ENCODE measurements at regions not wholly inside any gene's neighbourhood (a gene's known extent, or its start where the extent isn't known, plus 50 kb on each side); places are given as distances from the start of the nearest gene placed in this dataset.

DNA sequence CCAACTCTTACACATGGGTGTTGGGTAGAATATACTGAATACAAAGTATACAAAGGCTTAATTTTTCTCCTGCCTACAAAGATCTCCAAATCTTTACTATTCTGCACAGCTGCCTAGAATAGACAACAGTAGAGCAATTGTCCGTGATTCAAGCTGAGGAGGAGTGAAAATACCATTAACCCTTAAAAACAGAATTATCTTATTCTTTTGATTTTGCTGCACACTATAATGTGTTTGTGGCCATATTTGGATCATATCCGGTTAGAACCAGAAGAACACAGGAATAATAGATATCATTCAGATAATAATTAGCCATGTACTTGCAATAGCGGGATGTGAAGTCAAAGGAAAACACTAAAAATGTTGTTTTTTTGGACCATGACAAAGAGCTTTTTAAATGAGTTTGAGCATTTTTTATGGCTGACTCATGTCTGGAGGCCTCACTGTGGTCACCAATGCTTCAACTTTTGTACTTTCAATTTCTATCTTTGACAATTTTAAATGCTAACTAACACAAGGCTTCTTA is 197.6 kb upstream of the FOXD3 start:
- no peak for DNase-seq

DNA sequence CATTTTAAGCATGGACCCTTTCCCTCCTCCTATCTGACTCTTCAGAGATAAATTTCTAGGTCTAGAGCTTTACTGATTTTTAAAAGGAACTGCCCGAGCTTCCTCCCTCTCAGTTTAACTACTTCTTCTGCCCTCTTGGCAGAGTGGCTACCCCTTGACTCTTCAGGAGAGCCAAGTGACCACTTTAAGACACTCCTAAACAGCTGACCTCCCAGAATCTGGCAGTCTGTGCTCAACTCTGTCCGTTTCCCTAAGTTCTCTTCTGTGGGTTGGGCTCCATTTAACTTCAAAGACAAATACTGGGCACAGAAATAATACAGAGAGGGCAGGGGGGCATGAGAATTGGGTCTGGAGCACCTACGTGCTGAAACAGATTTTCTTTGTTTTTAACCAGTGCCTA is 196.3 kb upstream of the FOXD3 start:
- no peak for DNase-seq

DNA sequence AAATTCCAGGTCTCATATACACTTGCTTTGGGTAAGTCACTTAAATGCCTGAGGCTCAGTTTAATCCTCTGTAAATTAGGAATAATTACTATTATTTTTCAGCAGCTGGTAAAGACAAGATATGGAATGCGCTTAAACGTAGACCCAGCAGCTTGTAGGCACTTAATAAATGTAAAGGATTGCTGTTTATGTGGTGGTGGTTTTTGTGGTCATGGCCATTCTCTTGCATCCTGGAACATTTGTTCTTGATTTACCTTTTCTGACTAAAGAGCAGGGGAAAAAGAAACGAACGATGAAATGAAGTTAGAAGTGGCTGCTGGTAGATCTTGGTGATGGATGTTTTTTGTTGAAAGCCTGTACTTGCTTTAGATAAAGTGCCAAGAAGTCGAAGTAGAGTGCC is 195.0 kb upstream of the FOXD3 start:
- no peak for DNase-seq

DNA sequence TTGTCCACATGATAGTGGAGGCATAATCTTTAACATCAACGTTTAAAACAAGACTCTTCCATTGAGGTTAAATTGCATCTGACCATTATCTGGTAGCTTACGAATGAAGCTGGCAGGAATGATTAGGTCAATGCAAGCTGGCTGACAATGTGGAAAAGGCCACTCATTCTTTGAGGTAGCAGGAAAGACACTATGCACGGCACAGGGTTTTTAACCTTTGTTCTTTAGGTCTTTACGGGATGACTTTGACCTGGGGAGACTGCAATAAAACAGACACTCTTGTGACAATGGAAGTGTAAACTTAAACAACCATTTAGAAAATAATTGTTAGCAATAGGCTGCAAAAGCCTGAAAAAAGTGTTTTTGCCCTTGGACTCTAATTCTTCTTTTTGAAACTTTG is 193.8 kb upstream of the FOXD3 start:
- no peak for DNase-seq

DNA sequence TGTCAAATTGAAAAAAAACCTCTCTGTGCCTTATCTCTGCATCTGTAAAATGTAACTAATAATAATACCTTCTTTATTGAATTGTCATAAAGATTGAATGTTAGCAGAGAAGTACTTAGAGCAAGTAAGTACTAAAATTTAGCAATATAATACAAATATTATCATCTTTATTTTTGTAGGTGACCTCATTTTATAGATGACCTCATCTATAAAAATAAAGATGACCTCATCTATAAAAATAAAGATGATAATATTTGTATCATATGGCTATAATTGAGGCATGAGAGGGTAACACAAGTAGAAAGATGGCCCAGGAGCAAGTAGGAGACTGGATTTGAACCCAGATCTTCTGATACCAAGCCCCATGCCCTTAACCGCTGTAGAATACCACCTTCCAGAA is 193.2 kb upstream of the FOXD3 start:
- DNase-seq: no peak

DNA sequence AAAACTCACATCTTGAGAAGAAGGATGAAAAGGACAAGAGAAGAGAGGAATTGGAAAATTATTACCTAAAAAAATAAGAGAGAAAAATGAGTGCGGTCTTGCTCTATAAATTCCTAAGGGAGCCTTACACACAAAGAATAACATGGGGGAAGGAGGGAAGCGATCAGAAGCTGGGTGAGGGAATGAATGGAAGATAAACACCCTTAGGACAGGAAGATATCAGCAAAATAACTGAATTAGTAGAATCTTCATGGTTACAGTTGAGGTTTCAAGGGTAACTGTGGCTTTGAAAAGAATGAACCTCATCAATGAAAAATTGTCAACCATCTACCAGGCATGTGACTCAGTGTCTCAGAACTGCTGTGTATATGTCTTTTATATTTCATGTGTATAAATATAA is 192.5 kb upstream of the FOXD3 start:
- no peak for DNase-seq

DNA sequence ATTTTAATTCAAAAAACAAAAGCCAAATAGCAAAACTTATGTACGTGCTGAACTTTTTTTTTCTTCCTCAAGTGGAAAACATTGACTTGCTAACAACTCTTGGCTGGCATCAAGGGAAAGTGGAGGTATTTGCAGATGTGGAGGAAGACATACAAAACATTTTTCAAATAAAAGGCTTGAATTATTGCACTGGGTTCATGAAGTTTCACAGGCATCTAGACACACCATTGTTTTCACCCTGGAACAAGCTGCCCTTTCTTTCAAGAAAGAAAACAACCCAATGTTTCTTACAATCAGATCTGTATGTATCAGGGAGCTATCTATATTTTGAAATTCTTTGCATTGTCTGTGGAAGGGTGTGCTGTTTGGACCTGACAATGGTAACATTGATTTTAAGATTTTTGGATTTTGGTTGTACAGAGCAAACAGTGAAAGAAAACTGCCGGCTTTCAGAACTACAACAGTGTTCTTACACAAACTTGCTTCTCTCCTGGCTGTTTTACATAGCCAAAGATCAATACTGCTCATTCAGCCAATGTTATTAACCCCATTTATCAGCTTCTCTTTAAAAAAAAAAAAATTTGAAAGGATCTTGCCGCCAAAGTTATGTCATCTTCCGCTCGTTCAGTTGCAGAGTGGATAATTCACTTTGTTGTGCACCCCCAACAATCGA is 187.7 kb upstream of the FOXD3 start:
- DNase-seq: no peak

DNA sequence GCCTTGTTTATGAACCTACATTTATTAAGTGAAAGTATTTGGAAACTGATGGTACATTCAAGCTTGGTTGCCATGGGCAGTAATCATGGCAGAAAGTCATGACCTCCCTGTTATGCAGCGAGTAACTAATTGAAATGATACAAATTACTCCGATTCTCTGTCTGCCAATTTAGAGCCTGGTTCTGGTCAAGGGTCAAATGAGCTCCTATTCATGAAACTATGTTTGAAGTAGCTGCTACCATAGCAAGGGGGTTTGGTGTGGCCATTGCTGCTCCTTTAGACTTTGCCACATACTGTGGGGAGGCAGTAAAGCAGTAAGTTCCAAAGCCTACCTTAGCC is 187.2 kb upstream of the FOXD3 start:
- no peak for DNase-seq

DNA sequence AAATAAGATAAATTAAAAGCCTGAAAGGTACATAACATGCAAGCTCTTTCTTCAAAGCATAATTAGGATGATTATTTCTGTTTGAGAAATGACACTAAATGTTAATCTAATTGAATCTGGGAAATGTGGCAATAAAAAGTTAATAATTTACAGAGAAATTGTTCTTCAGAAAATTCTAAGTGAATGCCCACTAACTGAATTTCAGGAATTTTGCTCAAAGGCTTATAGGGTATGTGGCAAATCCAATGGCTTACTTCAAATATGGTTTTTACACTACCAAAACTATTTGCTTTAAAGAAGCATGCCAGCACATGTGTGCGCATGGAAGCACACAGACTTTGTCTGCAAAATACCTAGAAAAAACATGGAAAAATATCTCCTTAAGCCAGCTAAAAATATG is 186.6 kb upstream of the FOXD3 start:
- no peak for DNase-seq

DNA sequence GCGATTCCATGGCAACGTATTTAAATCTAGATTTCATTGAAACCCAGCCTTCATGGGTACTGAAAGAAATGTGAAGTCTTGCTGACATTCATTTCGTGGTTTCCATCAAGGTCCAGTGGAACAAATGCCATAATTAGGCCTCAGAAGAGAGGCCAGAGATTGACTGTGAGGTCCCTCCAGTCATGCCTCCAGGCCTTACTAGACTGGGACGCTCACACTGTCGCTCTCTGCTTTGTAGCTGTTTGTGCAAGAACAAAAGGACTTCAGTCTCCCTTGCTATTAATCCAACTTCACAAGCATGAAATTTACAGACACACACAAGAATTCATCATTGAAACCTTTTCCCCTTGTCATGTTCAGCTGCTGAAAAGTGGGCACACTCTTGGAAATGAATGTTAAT is 180.4 kb upstream of the FOXD3 start:
- DNase-seq: no peak

DNA sequence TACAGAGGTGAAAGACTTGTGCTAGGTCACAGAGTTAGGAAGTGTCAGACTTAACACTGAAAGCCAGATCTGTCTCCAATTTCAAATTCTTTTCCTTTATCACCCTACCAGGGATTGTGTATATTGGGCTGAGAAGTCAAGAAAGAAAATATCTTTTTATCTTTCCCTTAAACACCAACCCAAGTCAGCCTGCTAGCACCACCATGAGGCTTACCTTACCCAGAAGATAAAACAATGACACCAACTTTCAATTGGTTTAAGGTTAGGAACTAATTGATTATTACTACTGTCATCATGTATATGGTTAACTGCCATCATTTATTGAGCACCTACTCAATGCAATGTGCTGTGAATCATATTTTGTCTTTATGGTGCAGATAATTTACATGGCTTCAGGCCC is 178.9 kb upstream of the FOXD3 start:
- DNase-seq: no peak

DNA sequence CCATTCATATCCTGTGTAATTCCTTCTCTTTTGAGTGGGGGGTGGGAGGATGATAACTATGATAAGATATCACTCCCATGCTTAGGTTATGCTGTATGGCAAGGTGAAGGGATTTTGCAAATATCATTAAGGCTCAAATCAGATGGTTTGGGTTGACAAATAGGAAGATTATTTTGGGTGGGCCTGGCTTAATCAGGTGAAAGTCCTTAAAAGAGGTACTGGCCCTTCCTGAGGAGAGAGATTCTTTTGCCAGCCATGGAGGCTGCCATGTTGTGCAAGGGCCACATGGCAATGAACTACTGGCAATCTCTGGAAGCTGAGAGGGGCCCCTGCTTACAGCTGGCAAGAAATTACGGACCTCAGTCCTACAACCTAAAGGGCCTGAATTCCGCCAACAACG is 174.6 kb upstream of the FOXD3 start:
- no peak for DNase-seq

DNA sequence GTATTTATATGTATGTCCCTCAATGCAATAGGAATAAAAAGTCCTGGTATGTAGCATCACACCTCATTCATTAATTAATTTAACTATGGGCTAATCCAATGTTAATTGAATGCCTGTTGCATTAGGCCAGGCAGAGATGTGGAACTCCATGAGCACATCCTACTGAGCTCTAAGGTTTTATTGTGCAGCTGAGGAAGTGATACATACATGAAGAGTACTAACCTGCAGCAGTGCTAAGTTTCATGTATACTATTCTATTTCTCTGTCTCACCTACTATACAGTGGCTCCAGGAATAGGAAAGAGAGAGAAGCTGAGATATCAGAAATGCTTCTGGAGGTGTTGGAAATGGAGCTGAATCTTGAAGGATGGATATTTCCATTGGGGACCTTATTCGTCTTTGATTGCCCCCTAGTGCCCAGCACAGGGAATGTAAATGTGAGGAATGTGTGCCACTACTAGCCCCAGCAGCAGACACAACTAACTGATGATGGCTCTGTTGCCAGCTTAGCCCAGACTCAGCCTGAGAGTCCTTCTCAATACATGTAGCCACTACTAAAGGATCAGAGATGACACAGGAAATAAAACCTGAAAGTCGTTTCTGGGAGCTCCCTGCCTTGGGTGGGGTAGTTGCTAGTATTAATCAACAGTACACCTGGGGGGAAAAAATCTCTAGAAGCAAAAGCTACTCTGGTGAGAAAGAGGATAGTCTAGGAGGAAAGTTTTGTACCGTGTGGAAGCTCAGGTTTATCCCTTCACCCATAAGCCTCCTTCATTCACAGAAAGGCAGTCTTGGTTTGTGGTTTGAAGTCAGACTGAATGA is 173.3 kb upstream of the FOXD3 start:
- DNase-seq: peak; percentile 40

DNA sequence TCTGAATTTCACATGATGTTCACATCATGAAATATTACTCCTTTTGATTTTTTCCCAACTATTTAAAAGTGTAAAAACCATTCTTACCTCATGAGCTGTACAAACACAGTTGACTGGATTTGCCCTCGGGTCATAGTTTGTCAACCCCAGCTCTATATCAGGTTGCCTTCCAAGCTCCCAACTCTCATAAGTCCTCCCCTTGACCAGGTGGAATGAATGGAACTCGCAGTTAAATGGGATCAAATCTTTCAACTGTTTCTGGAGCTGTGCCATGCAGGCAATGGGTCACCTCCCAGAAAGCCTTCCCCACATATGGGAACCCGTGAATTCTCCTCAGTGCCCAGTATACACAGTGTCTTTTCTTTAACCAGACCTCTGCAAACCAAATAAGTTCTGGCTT is 169.8 kb upstream of the FOXD3 start:
- no peak for DNase-seq

DNA sequence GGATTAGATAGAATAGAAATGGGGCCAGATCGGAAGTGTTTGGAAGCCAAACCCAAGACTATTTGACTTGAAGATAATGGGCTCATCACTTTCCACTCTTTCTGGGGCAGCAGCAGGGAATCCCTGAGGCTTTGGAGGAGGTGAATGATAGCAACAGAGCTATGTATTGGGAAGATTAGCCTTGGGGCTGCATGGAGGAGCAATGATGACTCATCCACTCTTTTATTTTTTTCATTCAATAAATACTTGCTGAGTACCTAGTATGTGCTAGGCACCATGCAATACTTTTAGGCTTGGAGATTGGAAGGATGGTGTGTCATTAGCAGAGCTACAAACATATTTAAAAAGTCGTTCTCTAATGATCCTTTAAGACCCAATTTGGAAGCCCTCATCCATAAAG is 166.9 kb upstream of the FOXD3 start:
- DNase-seq: no peak

DNA sequence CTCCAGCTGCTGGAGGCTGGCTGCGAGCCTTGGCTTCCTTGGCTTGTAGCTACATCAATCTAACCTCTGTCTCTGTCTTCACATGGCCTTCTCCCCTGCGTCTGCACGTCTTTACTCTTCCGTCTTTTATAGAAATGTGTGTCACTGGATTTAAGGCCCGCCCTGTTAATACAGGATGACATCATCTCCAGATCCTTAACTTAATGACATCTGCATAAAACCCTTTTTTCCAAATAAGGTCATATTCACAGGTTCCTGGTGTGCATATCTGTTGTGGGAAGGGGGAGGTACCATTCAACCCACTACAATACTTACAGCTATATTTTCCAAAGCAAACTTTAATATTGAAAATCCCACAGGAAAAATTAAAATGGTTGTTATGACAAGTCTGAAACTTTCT is 165.3 kb upstream of the FOXD3 start:
- no peak for DNase-seq

DNA sequence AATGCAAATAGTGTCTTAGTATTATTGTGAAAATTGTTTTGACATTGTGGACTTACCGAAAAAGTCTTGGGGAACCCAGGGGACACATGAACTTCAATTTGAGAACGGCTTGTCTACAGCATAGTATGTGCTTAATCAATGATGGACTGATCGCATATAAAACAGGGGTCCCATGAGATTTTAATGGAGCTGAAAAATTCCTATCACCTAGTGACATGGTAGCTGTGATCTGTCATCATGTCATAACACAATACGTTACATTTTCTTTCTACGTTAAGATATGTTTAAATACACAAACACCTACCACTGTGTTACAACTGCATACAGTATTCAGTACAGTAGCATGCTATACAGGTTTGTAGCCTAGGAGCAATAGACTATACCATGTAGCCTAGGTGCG is 153.3 kb upstream of the FOXD3 start:
- no peak for DNase-seq

DNA sequence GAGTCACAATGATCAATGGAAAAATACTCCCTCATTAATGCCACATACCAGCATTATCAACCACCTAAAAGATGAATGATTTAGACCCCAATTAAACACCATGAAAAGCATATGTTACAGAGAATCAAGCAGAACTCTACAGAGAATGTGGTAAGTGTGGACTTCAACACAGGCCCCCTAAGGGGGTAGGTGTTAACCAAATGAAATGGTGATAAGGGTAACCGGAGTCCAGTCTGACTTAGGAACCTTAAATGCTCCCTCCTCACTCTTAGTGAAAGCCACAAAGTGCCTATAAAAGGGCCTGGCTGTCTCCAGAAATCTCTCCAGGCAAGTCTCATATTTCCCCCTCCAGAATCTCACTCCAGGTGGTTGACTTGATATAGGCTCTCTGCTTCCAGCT is 149.2 kb upstream of the FOXD3 start:
- DNase-seq: no peak

DNA sequence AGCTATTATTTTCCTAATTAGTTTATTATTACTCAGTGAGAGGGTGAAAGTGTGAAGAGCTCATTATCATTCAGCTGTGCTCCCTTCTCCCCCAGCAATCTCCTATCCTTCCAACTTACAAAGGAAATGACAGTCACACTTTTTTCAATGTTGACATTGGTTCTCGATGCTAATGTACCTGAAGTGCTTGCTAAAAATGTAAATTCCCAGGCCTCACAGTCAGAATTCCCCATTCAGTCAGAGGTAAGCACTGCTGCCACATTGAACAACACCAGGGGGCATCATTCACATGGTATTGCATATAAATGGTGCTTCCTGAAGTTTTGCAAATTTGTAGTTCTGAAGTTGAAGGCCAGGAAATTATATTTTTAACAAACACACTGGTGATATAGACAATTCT is 132.7 kb upstream of the FOXD3 start:
- DNase-seq: peak; percentile 19

DNA sequence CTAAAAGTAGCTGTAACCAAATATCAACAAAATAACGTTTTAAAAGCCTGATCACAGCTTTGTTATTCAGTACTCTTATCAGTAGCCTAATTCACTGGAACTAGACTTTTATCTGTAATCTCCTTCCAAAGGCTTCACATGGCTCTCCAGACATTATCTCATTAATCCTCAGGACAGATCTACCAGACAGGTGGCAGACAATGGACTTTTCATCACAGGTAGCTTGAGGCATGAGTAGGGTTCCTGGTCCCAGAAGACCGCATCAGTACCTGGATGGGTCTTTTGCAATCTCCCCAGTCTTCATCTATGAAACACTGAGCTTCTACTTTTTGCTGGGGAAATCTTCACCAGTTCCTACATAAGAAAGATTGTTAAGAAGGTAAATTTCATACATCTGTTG is 132.2 kb upstream of the FOXD3 start:
- DNase-seq: no peak

DNA sequence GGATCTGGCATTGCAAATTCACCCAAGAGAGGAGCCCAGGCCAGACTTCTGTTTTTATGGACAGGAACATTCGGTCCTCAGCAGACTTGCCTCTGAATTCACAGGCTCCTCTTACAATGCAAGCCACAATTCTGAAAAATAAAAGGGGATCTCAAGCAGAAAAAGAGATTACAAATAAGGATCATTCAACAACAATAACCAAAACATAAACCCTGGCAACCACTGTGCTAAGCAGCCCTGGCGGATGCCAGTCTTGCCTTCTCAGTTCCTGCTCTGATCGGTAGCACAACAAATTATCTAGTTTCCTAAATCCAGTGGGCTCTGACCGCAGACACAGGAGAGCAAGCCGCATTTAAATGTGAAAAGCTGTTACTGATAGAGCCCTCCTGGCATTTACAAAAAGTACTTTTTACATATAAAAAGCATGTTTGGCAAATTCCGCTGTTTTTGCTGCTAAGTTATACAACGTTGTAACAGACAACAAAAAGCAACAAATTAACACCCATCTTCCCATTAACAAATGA is 123.4 kb upstream of the FOXD3 start:
- DNase-seq: no peak

DNA sequence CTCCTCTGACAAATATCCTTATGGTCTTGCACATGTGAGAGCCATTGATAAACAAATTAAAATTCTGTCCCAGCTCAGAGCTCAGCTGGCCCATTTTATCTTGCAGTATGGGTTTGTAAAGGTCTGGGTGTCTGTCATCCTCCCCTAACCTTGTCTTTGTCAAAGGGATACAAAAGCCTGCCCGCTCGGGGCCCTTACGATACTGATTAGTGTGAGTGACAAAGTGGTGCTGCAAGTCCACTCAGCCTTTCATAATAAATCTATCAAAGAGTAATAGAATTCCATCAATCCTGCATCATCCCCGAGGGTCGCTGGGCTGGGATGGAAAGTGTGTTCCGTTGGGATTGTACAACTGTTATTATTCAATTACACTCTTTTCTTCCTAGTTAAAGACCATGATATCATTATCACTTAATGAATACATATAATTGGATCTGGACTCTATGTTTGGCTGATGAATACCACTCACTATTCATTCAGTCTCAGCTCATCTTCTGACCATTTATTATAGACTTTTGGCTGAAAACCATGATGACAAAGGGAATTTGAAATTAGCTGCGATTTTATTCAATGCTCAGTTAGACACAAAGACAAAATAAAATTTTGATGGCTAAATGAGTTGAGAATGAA is 122.5 kb upstream of the FOXD3 start:
- no peak for DNase-seq

DNA sequence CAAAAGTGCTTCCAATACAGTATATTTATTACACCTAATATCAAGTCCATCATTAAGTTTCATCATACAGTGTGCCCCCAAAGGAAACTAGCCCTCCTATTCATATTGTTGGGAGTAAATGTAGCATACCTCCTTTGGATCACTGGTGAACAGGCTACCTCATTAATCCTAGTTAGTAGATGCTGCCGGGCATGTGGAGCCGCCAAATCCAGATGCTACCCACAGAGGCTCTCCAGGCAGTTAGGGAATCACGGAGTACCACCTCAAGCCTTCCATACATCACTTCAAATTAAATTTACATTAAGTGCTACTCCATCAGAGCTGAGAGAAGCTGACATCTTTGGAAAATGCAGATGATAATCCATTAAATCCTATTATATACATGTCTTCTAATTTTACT is 121.7 kb upstream of the FOXD3 start:
- DNase-seq: no peak

DNA sequence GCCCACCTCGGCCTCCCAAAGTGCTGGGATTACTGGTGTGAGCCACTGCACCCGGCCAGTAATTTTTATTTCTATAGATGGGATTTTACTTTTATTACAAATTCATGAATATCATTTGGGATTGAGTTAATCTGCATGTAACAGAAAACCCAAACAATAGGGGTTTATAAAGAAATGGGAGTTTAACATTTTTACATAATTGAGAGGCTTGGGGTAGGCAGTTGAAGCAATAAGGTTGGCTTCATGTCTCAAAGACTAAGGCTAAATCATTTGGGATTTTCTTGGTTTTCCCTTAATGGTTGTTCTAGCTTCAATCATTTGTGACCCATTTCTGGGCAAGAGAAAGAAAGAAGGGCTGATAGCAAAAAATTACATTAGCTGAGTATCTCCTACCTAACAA is 118.7 kb upstream of the FOXD3 start:
- no peak for DNase-seq

All from NCI-H1694 (cell line).